H9 (cell line): ENCODE measurements at regions not wholly inside any gene's neighbourhood (a gene's known extent, or its start where the extent isn't known, plus 50 kb on each side); places are given as distances from the start of the nearest gene placed in this dataset.

Source experiments
- DNase-seq: peaks from one replicate; pipeline ENCODE4 v3.0.0-alpha.2; 2017
- H2AFZ ChIP-seq: one replicate; pipeline ENCODE4 v1.6.1; 2013; ENCODE audit warnings: mild to moderate bottlenecking, low read length, control low read depth, moderate library complexity
- H2AK5ac ChIP-seq: 2 replicates; pipeline ENCODE4 v1.6.1; 2013; ENCODE audit warnings: low read length, control low read depth, mixed read lengths; ENCODE audit not compliant: insufficient read length
- H2BK120ac ChIP-seq: one replicate; pipeline ENCODE4 v1.6.1; 2013; ENCODE audit warnings: low read depth, mild to moderate bottlenecking, low read length, control low read depth, inconsistent platforms; ENCODE audit not compliant: poor library complexity, severe bottlenecking
- H2BK12ac ChIP-seq: 2 replicates; pipeline ENCODE4 v1.6.1; 2013; ENCODE audit warnings: low read length, control low read depth, mixed read lengths, low read depth; ENCODE audit not compliant: insufficient read length
- H2BK15ac ChIP-seq: 2 replicates; pipeline ENCODE4 v1.6.1; 2013; ENCODE audit warnings: low read depth, low read length, control low read depth
- H2BK20ac ChIP-seq: one replicate; pipeline ENCODE4 v1.6.1; 2013; ENCODE audit warnings: low read depth, mild to moderate bottlenecking, low read length, control low read depth, inconsistent platforms; ENCODE audit not compliant: poor library complexity, severe bottlenecking
- H2BK5ac ChIP-seq: 2 replicates; pipeline ENCODE4 v1.6.1; 2013; ENCODE audit warnings: low read length, control low read depth, mixed read lengths; ENCODE audit not compliant: insufficient read length
- H3K14ac ChIP-seq: 2 replicates; pipeline ENCODE4 v1.6.1; 2013; ENCODE audit warnings: low read length, control low read depth; ENCODE audit not compliant: insufficient read depth
- H3K18ac ChIP-seq: 2 replicates; pipeline ENCODE4 v1.6.1; 2013; ENCODE audit warnings: low read depth, mild to moderate bottlenecking, mixed read lengths, low read length, control low read depth; ENCODE audit not compliant: insufficient read length
- H3K23ac ChIP-seq: 2 replicates; pipeline ENCODE4 v1.6.1; 2013; ENCODE audit warnings: low read length, control low read depth, mixed read lengths, low read depth; ENCODE audit not compliant: insufficient read length
- H3K23me2 ChIP-seq: 2 replicates; pipeline ENCODE4 v1.6.1; 2013; ENCODE audit warnings: low read depth, mild to moderate bottlenecking, mixed read lengths, low read length, control low read depth; ENCODE audit not compliant: insufficient read length, poor library complexity, severe bottlenecking
- H3K27ac ChIP-seq: 2 replicates; pipeline ENCODE4 v1.5.1; 2013; ENCODE audit warnings: low read length, control low read depth, mixed read lengths, low read depth; ENCODE audit not compliant: insufficient read length
- H3K27me3 ChIP-seq: 2 replicates; pipeline ENCODE4 v1.6.1; 2013; ENCODE audit warnings: low read length, control low read depth, inconsistent platforms; ENCODE audit not compliant: insufficient read depth
- H3K4ac ChIP-seq: 2 replicates; pipeline ENCODE4 v1.6.1; 2013; ENCODE audit warnings: low read depth, mild to moderate bottlenecking, control low read depth, inconsistent platforms, low read length, moderate library complexity
- H3K4me1 ChIP-seq: 2 replicates; pipeline ENCODE4 v1.6.1; 2013; ENCODE audit warnings: low read length, control low read depth, inconsistent platforms; ENCODE audit not compliant: insufficient read depth
- H3K4me2 ChIP-seq: 2 replicates; pipeline ENCODE4 v1.6.1; 2013; ENCODE audit warnings: low read length, control low read depth, mixed read lengths; ENCODE audit not compliant: insufficient read length, insufficient read depth
- H3K56ac ChIP-seq: 2 replicates; pipeline ENCODE4 v1.6.1; 2013; ENCODE audit warnings: low read depth, mild to moderate bottlenecking, mixed read lengths, low read length, control low read depth; ENCODE audit not compliant: insufficient read length
- H3K79me1 ChIP-seq: 2 replicates; pipeline ENCODE4 v1.6.1; 2013; ENCODE audit warnings: low read depth, mild to moderate bottlenecking, moderate library complexity, low read length, control low read depth, inconsistent platforms; ENCODE audit not compliant: insufficient read depth, poor library complexity, severe bottlenecking
- H3K79me2 ChIP-seq: 2 replicates; pipeline ENCODE4 v1.6.1; 2013; ENCODE audit warnings: low read length, control low read depth, inconsistent platforms; ENCODE audit not compliant: insufficient read depth
- H3K9ac ChIP-seq: 2 replicates; pipeline ENCODE4 v1.6.1; 2013; ENCODE audit warnings: low read length, control low read depth, mixed read lengths; ENCODE audit not compliant: insufficient read length; ENCODE audit errors: extremely low read depth
- H3K9me3 ChIP-seq: one replicate; pipeline ENCODE4 v1.6.1; 2013; ENCODE audit warnings: low read depth, low read length, inconsistent platforms; ENCODE audit not compliant: control insufficient read depth
- H3T11ph ChIP-seq: one replicate; pipeline ENCODE4 v1.6.1; 2013; ENCODE audit warnings: mild to moderate bottlenecking, low read length, control low read depth, inconsistent platforms
- H4K20me1 ChIP-seq: one replicate; pipeline ENCODE4 v1.6.1; 2013; ENCODE audit not compliant: control insufficient read depth, insufficient read length, insufficient read depth
- H4K5ac ChIP-seq: 2 replicates; pipeline ENCODE4 v1.6.1; 2013; ENCODE audit warnings: low read depth, mild to moderate bottlenecking, mixed read lengths, low read length, control low read depth; ENCODE audit not compliant: insufficient read length
- H4K8ac ChIP-seq: replicated peaks from 2 replicates; pipeline ENCODE4 v1.6.1; 2013; ENCODE audit warnings: low read length, control low read depth, mixed read lengths, low read depth; ENCODE audit not compliant: insufficient read length
- H4K91ac ChIP-seq: 2 replicates; pipeline ENCODE4 v1.6.1; 2013; ENCODE audit warnings: low read depth, mild to moderate bottlenecking, moderate library complexity, mixed read lengths, low read length, control low read depth; ENCODE audit not compliant: insufficient read length
- H3K27ac Mint-ChIP-seq, 3 experiments: 2 replicates in 2 of 3; 3 replicates in 1 of 3; pipeline ENCODE4 v1.8.0; 2020 to 2021; ENCODE audit warnings: mixed read lengths in 3 of 3, mild to moderate bottlenecking in 1 of 3, moderate library complexity in 1 of 3
- H3K27me3 Mint-ChIP-seq: 2 replicates; pipeline ENCODE4 v1.8.0; 2021; ENCODE audit warnings: low read depth, mild to moderate bottlenecking, moderate library complexity, mixed read lengths
- H3K36me3 Mint-ChIP-seq, 3 experiments: 2 replicates in 2 of 3; 3 replicates in 1 of 3; pipeline ENCODE4 v1.8.0; 2020 to 2021; ENCODE audit warnings: low read depth in 3 of 3, mixed read lengths in 3 of 3; ENCODE audit not compliant: insufficient read depth in 1 of 3
- H3K4me1 Mint-ChIP-seq, 2 experiments: 2 replicates each; pipeline ENCODE4 v1.8.0; 2020; ENCODE audit warnings: mixed read lengths in 2 of 2
- H3K4me3 Mint-ChIP-seq, 2 experiments: 2 replicates in 1 of 2; 3 replicates in 1 of 2; pipeline ENCODE4 v1.8.0; 2020 to 2021; ENCODE audit warnings: mild to moderate bottlenecking in 2 of 2, mixed read lengths in 2 of 2, moderate library complexity in 1 of 2
- H3K9me3 Mint-ChIP-seq, 2 experiments: 2 replicates in 1 of 2; 3 replicates in 1 of 2; pipeline ENCODE4 v1.8.0; 2020; ENCODE audit warnings: mild to moderate bottlenecking in 2 of 2, mixed read lengths in 2 of 2, moderate library complexity in 1 of 2
- CTCF ChIP-seq: fragments of 200-600 bp; sonication (generic); conservative IDR thresholded peaks from 3 replicates; pipeline ENCODE4 v1.8.0; 2021; ENCODE audit warnings: antibody characterized with exemption, mild to moderate bottlenecking
- WGBS: extraction: QIAGEN DNeasy Blood & Tissue Kit; methylation state at CpG from one replicate; pipeline ENCODE4 v1.1.7; 2013; ENCODE audit warnings: missing lambda C conversion rate, low lambda C conversion rate, mixed read lengths; ENCODE audit not compliant: insufficient read length; ENCODE audit errors: extremely low coverage; 5-methylcytosine and 5-hydroxymethylcytosine counted together

GRCh38 chr15:75107908-75108838 lies 84.8 kb downstream of the PPCDC start:
- H3K4me3 Mint-ChIP-seq: no peak overlapping the region
- Histone ChIP-seq H4K8ac (no peak overlapping the region), H4K5ac (no peak overlapping the region), H3K4me2 (no peak overlapping the region), H3K9me3 (no peaks in the 10 kb centered on the region), H2AK5ac (no peak overlapping the region), H3K79me2 (no peaks in the 10 kb centered on the region), H3K27ac (no peak overlapping the region), H3K56ac (no peak overlapping the region), H3K4me1 (no peaks in the 10 kb centered on the region), H2BK15ac (no peak overlapping the region), H3K23me2 (no peaks in the 10 kb centered on the region), H2BK12ac (no peak overlapping the region), H2BK20ac (no peak overlapping the region), H3K9ac (no peak overlapping the region), H2BK120ac (no peak overlapping the region), H2AFZ (no peak overlapping the region), H3K18ac (no peak overlapping the region), H3T11ph (no peak overlapping the region), H3K79me1 (no peaks in the 10 kb centered on the region), H4K20me1 (no peaks in the 10 kb centered on the region), H4K91ac (no peak overlapping the region), H3K4ac (no peak overlapping the region), H3K27me3 (no peaks in the 10 kb centered on the region), H2BK5ac (no peak overlapping the region), H3K14ac (no peak overlapping the region), H3K23ac (no peak overlapping the region)
- DNase-seq: no peak
- no CpG with 5 or more reads among the region's 12 CpGs for WGBS
- H3K4me1 Mint-ChIP-seq: peaks cover 6 to 11% of the 10 kb centered on the region in 2 experiments
- no peaks in the 10 kb centered on the region for H3K36me3 Mint-ChIP-seq
- H3K9me3 Mint-ChIP-seq: no peaks in the 10 kb centered on the region
- no peak overlapping the region for H3K27ac Mint-ChIP-seq
- peaks cover 9% of the 10 kb centered on the region for H3K27me3 Mint-ChIP-seq
- TF ChIP-seq CTCF: no peak
